Spleen (tissue), 11 donors: ENCODE measurements at regions not wholly inside any gene's neighbourhood (a gene's known extent, or its start where the extent isn't known, plus 50 kb on each side); places are given as distances from the start of the nearest gene placed in this dataset.

Source experiments
- DNase-seq: peaks from one replicate; pipeline ENCODE4 v3.0.0-alpha.2; 2020
- H3K27ac ChIP-seq, 8 donors: fragments of 200-600 bp; sonication (generic) in 7 of 8; 1 replicate in 4 of 8; 2 replicates in 4 of 8; pipeline versions ENCODE4 v1.5.0 to v1.8.0; 2016 to 2021; ENCODE audit warnings: inconsistent platforms in 4 of 8, mild to moderate bottlenecking in 4 of 8, moderate library complexity in 1 of 8
- H3K27me3 ChIP-seq, 7 donors: fragments of 200-600 bp; sonication (generic) in 6 of 7; replicated peaks in 1 of 7; 1 replicate in 4 of 7; 2 replicates in 3 of 7; pipeline versions ENCODE4 v1.5.0 to v1.8.0; 2016 to 2021; ENCODE audit warnings: inconsistent platforms in 3 of 7, mild to moderate bottlenecking in 1 of 7
- H3K36me3 ChIP-seq, 6 donors: fragments of 200-600 bp; sonication (generic) in 5 of 6; 1 replicate in 4 of 6; 2 replicates in 2 of 6; pipeline versions ENCODE4 v1.5.0 to v1.8.0; 2016 to 2021; ENCODE audit warnings: inconsistent platforms in 2 of 6
- H3K4me1 ChIP-seq, 6 donors: fragments of 200-600 bp; sonication (generic) in 5 of 6; 1 replicate in 3 of 6; 2 replicates in 3 of 6; pipeline versions ENCODE4 v1.5.0 to v1.8.0; 2016 to 2021; ENCODE audit warnings: inconsistent platforms in 3 of 6
- H3K4me3 ChIP-seq, 8 donors: fragments of 200-600 bp; sonication (generic) in 7 of 8; 1 replicate in 4 of 8; 2 replicates in 4 of 8; pipeline versions ENCODE4 v1.5.0 to v1.8.0; 2016 to 2021; ENCODE audit warnings: inconsistent platforms in 4 of 8, mild to moderate bottlenecking in 4 of 8, moderate library complexity in 2 of 8
- H3K9me3 ChIP-seq, 8 donors: fragments of 200-600 bp; sonication (generic) in 7 of 8; 1 replicate in 4 of 8; 2 replicates in 4 of 8; pipeline versions ENCODE4 v1.5.0 to v1.8.0; 2016 to 2021; ENCODE audit warnings: inconsistent platforms in 4 of 8
- CTCF ChIP-seq, 11 experiments: fragments of 200-600 bp in 7 of 11; fragments of 450-650 bp in 4 of 11; sonication (generic) in 4 of 11; IDR thresholded peaks in 8 of 11; conservative IDR thresholded peaks in 3 of 11; 1 replicate in 7 of 11; 2 replicates in 4 of 11; pipeline versions ENCODE4 v1.4.0 to v1.8.0; 2016 to 2021; ENCODE audit warnings: antibody characterized with exemption in 11 of 11, inconsistent platforms in 4 of 11, mild to moderate bottlenecking in 1 of 11
- POLR2A ChIP-seq, 3 donors: fragments of 450-650 bp; IDR thresholded peaks; one replicate each; pipeline ENCODE4 v1.5.1; 2017; ENCODE audit warnings: antibody characterized with exemption in 3 of 3, mild to moderate bottlenecking in 1 of 3
- POLR2AphosphoS5 ChIP-seq, 3 donors: sonication (generic); formaldehyde crosslinking; IDR thresholded peaks; one replicate each; pipeline ENCODE4 v1.5.1; 2017; ENCODE audit warnings: antibody characterized with exemption in 3 of 3
- WGBS, 5 donors: extraction: QIAGEN DNeasy Blood & Tissue Kit in 3 of 5; methylation state at CpG; one replicate each; pipeline versions ENCODE4 v1.1.5 to v1.1.7; 2013 to 2018; 5-methylcytosine and 5-hydroxymethylcytosine counted together
- intact Hi-C: fragments of 100-400 bp; cut with DNase I; formaldehyde crosslinking; loops from one replicate; pipeline ENCODE4 v1.15.0; 2023; ENCODE audit warnings: low total_unique reads
- donor health status: healthy with polysubstance abuse.
- donor health status: DM: no; HTN: no; CAD: no; lungs with moderate emphysema.
- donor health status: DM: no; HTN: no; CAD: no.
- donor health status: Bipolar disorder and iron deficiency.
- donor health status: healthy.
- donor health status: DM: no; HTN: no; CAD: no.
- donor health status: DM: yes; HTN: yes; CAD: no.

- WGBS, 5 donors, result 69 to 90% (median 79%) methylated on average over 1 of the region's 1 CpG
- intact Hi-C loops, result no loop called here
- Histone ChIP-seq H3K27me3 (no peaks in the 10 kb centered on the region), H3K9me3 (no peaks in the 10 kb centered on the region), H3K36me3 (no peaks in the 10 kb centered on the region), H3K27ac (no peak overlapping the region), H3K4me1 (no peaks in the 10 kb centered on the region), H3K4me3 (no peak overlapping the region)
- DNase-seq, result no peak
- no peak for TF ChIP-seq CTCF (IDR thresholded peaks at IDR 0.05 in 8 of 11, conservative IDR thresholded peaks at IDR 0.05 in 3 of 11)
These were observed 498.3 kb upstream of the STEAP1 start for GRCh38 chr7:89655946-89656345.

- Histone ChIP-seq H3K4me3 (no peak overlapping the region), H3K9me3 (peaks cover 0 to 5% (median 0%) of the 10 kb centered on the region in 8 donors), H3K36me3 (no peaks in the 10 kb centered on the region), H3K27me3 (no peaks in the 10 kb centered on the region), H3K4me1 (no peaks in the 10 kb centered on the region), H3K27ac (no peak overlapping the region)
- intact Hi-C loops, result no loop called here
- TF ChIP-seq POLR2AphosphoS5 (IDR thresholded peaks at IDR 0.05) (no peak), POLR2A (IDR thresholded peaks at IDR 0.05) (no peak), CTCF (IDR thresholded peaks at IDR 0.05 in 8 of 11, conservative IDR thresholded peaks at IDR 0.05 in 3 of 11) (no peak)
- WGBS, 5 donors, result 64 to 97% (median 71%) methylated on average over 2 of the region's 2 CpGs
- no peak for DNase-seq
These were observed 492.4 kb upstream of the STEAP1 start for GRCh38 chr7:89661876-89662275.

GRCh38 chr7:89666136-89666835 is 488.0 kb upstream of the STEAP1 start:
- no peaks in the 10 kb centered on the region for H3K36me3 ChIP-seq
- no peak overlapping the region for H3K27ac ChIP-seq
- WGBS, 5 donors, result 79 to 86% (median 84%) methylated on average over 4 of the region's 4 CpGs
- no peak overlapping the region for H3K4me3 ChIP-seq
- H3K9me3 ChIP-seq, result peaks cover 0 to 6% (median 0%) of the 10 kb centered on the region in 8 donors
- DNase-seq, result no peak
- H3K4me1 ChIP-seq, result no peaks in the 10 kb centered on the region
- intact Hi-C loops, result no loop called here
- H3K27me3 ChIP-seq, result no peaks in the 10 kb centered on the region
- TF ChIP-seq POLR2A (IDR thresholded peaks at IDR 0.05) (no peak), CTCF (IDR thresholded peaks at IDR 0.05 in 8 of 11, conservative IDR thresholded peaks at IDR 0.05 in 3 of 11) (no peak), POLR2AphosphoS5 (IDR thresholded peaks at IDR 0.05) (no peak)

GRCh38 chr7:89680161-89680560 is 474.1 kb upstream of the STEAP1 start:
- intact Hi-C loops, result no loop called here
- H3K27me3 ChIP-seq, result no peaks in the 10 kb centered on the region
- peaks cover 0 to 21% (median 4%) of the 10 kb centered on the region in 8 donors for H3K9me3 ChIP-seq
- no peak overlapping the region for H3K27ac ChIP-seq
- no peak overlapping the region for H3K4me3 ChIP-seq
- H3K36me3 ChIP-seq, result no peaks in the 10 kb centered on the region
- TF ChIP-seq POLR2A (IDR thresholded peaks at IDR 0.05) (no peak), POLR2AphosphoS5 (IDR thresholded peaks at IDR 0.05) (no peak), CTCF (IDR thresholded peaks at IDR 0.05 in 8 of 11, conservative IDR thresholded peaks at IDR 0.05 in 3 of 11) (no peak)
- DNase-seq, result no peak
- 89 to 100% (median 93%) methylated on average over 2 of the region's 2 CpGs for WGBS, 5 donors
- H3K4me1 ChIP-seq, result no peaks in the 10 kb centered on the region
